ENCODE measurements at regions not wholly inside any gene's neighbourhood (a gene's known extent, or its start where the extent isn't known, plus 50 kb on each side); places are given as distances from the start of the nearest gene placed in this dataset.

GRCh38 chr14:58783792-58784511 is 146.2 kb downstream of the DACT1 start:
- no peak for ATAC-seq (ENCODE audit: insufficient read depth, low read depth)
- no peak overlapping the region for H3K4me2 ChIP-seq (ENCODE audit: insufficient read depth, low read length)
- no peak overlapping the region for H3K9ac ChIP-seq (ENCODE audit: low read depth, low read length)
- H4K20me1 ChIP-seq (ENCODE audit: insufficient read depth, low read length) = no peaks in the 10 kb centered on the region
- no peak overlapping the region for H3K4me3 ChIP-seq (ENCODE audit: low read depth in 1 of 2, low read length in 2 of 2)
- no peak overlapping the region for H3K27ac ChIP-seq (ENCODE audit: low read length)
- H3K79me2 ChIP-seq (ENCODE audit: insufficient read depth, low read length) = no peaks in the 10 kb centered on the region
- TF ChIP-seq EZH2 (IDR thresholded peaks at IDR 0.05; ENCODE audit: borderline replicate concordance, low read depth, low read length, severe bottlenecking) (no peak), CTCF (IDR thresholded peaks at IDR 0.05; ENCODE audit: borderline replicate concordance, extremely low read depth, low read length, poor library complexity, severe bottlenecking) (no peak)
- DNase-seq = no peak
- H3K9me3 ChIP-seq (ENCODE audit: insufficient read depth, low read length, severe bottlenecking) = no peaks in the 10 kb centered on the region
- peaks cover 14% of the 10 kb centered on the region for H3K27me3 ChIP-seq (ENCODE audit: insufficient read depth, low read length, poor library complexity)
- H3K36me3 ChIP-seq (ENCODE audit: insufficient read depth, low read length) = no peaks in the 10 kb centered on the region
- no peak overlapping the region for H2AFZ ChIP-seq (ENCODE audit: low read depth, low read length)
- no peaks in the 10 kb centered on the region for H3K4me1 ChIP-seq (ENCODE audit: insufficient read depth, low read length)

GRCh38 chr14:58784931-58785330 is 147.2 kb downstream of the DACT1 start:
- Histone ChIP-seq H3K27me3 (ENCODE audit: insufficient read depth, low read length, poor library complexity) (peaks cover 13% of the 10 kb centered on the region), H3K4me3 (ENCODE audit: low read depth in 1 of 2, low read length in 2 of 2) (no peak overlapping the region), H3K36me3 (ENCODE audit: insufficient read depth, low read length) (no peaks in the 10 kb centered on the region), H3K4me1 (ENCODE audit: insufficient read depth, low read length) (no peaks in the 10 kb centered on the region), H3K9ac (ENCODE audit: low read depth, low read length) (no peak overlapping the region), H3K9me3 (ENCODE audit: insufficient read depth, low read length, severe bottlenecking) (no peaks in the 10 kb centered on the region), H4K20me1 (ENCODE audit: insufficient read depth, low read length) (no peaks in the 10 kb centered on the region), H3K27ac (ENCODE audit: low read length) (no peak overlapping the region), H3K4me2 (ENCODE audit: insufficient read depth, low read length) (no peak overlapping the region), H3K79me2 (ENCODE audit: insufficient read depth, low read length) (no peaks in the 10 kb centered on the region), H2AFZ (ENCODE audit: low read depth, low read length) (no peak overlapping the region)
- ATAC-seq (ENCODE audit: insufficient read depth, low read depth) = no peak
- TF ChIP-seq EZH2 (IDR thresholded peaks at IDR 0.05; ENCODE audit: borderline replicate concordance, low read depth, low read length, severe bottlenecking) = no peak
- TF ChIP-seq CTCF (IDR thresholded peaks at IDR 0.05; ENCODE audit: borderline replicate concordance, extremely low read depth, low read length, poor library complexity, severe bottlenecking) = no peak
- no peak for DNase-seq

- Histone ChIP-seq H3K9ac (ENCODE audit: low read depth, low read length) (no peak overlapping the region), H3K4me1 (ENCODE audit: insufficient read depth, low read length) (no peaks in the 10 kb centered on the region), H3K79me2 (ENCODE audit: insufficient read depth, low read length) (no peaks in the 10 kb centered on the region), H4K20me1 (ENCODE audit: insufficient read depth, low read length) (no peaks in the 10 kb centered on the region), H3K9me3 (ENCODE audit: insufficient read depth, low read length, severe bottlenecking) (no peaks in the 10 kb centered on the region), H3K4me3 (ENCODE audit: low read depth in 1 of 2, low read length in 2 of 2) (no peak overlapping the region), H2AFZ (ENCODE audit: low read depth, low read length) (no peak overlapping the region), H3K27me3 (ENCODE audit: insufficient read depth, low read length, poor library complexity) (peaks cover 9% of the 10 kb centered on the region), H3K27ac (ENCODE audit: low read length) (no peak overlapping the region), H3K36me3 (ENCODE audit: insufficient read depth, low read length) (no peaks in the 10 kb centered on the region), H3K4me2 (ENCODE audit: insufficient read depth, low read length) (no peak overlapping the region)
- DNase-seq (no peak), ATAC-seq (ENCODE audit: insufficient read depth, low read depth) (no peak)
- TF ChIP-seq CTCF (IDR thresholded peaks at IDR 0.05; ENCODE audit: borderline replicate concordance, extremely low read depth, low read length, poor library complexity, severe bottlenecking) = no peak
- TF ChIP-seq EZH2 (IDR thresholded peaks at IDR 0.05; ENCODE audit: borderline replicate concordance, low read depth, low read length, severe bottlenecking) = no peak
Observed at GRCh38 chr14:58785701-58786100, 147.9 kb downstream of the DACT1 start.

Measured in DND-41 (cell line).